ENCODE measurements at regions not wholly inside any gene's neighbourhood (a gene's known extent, or its start where the extent isn't known, plus 50 kb on each side); places are given as distances from the start of the nearest gene placed in this dataset.

- intact Hi-C loops (cut with DNase I), result no loop called here
- no peak for DNase-seq (ENCODE audit: low spot score)
- ATAC-seq, result no peak
These were observed 82.4 kb upstream of the ZIC3 start for GRCh38 chrX:137483554-137483953.

- intact Hi-C loops (cut with DNase I), result no loop called here
- ATAC-seq (no peak), DNase-seq (ENCODE audit: low spot score) (no peak)
These were observed 83.8 kb upstream of the ZIC3 start for GRCh38 chrX:137482136-137482535.

GRCh38 chrX:137479386-137479785 is 86.5 kb upstream of the ZIC3 start:
- DNase-seq (ENCODE audit: low spot score) (no peak), ATAC-seq (no peak)
- intact Hi-C loops (cut with DNase I), result no loop called here

GRCh38 chrX:137441711-137442110 is 124.2 kb upstream of the ZIC3 start:
- intact Hi-C loops (cut with DNase I), result no loop called here
- DNase-seq (ENCODE audit: low spot score) (no peak), ATAC-seq (no peak)

GRCh38 chrX:137432609-137433008 is 133.3 kb upstream of the ZIC3 start:
- DNase-seq (ENCODE audit: low spot score) (no peak), ATAC-seq (no peak)
- intact Hi-C loops (cut with DNase I), result no loop called here

- DNase-seq (ENCODE audit: low spot score) (no peak), ATAC-seq (no peak)
- intact Hi-C loops (cut with DNase I), result no loop called here
These were observed 134.0 kb upstream of the ZIC3 start for GRCh38 chrX:137431693-137432488.

GRCh38 chrX:137430984-137431475 is 134.9 kb upstream of the ZIC3 start:
- intact Hi-C loops (cut with DNase I), result no loop called here
- DNase-seq (ENCODE audit: low spot score) (no peak), ATAC-seq (no peak)

GRCh38 chrX:137430301-137430700 is 135.6 kb upstream of the ZIC3 start:
- ATAC-seq, result no peak
- intact Hi-C loops (cut with DNase I), result no loop called here
- no peak for DNase-seq (ENCODE audit: low spot score)

- intact Hi-C loops (cut with DNase I), result no loop called here
- ATAC-seq, result no peak
- DNase-seq (ENCODE audit: low spot score), result no peak
These were observed 136.9 kb upstream of the ZIC3 start for GRCh38 chrX:137428766-137429591.

GRCh38 chrX:137428221-137428661 is 137.7 kb upstream of the ZIC3 start:
- no peak for DNase-seq (ENCODE audit: low spot score)
- intact Hi-C loops (cut with DNase I), result no loop called here
- ATAC-seq, result peak; percentile 42

GRCh38 chrX:137427816-137428215 is 138.1 kb upstream of the ZIC3 start:
- DNase-seq (ENCODE audit: low spot score) (no peak), ATAC-seq (no peak)
- intact Hi-C loops (cut with DNase I), result no loop called here

GRCh38 chrX:137427426-137427778 is 138.5 kb upstream of the ZIC3 start:
- DNase-seq (ENCODE audit: low spot score) (no peak), ATAC-seq (no peak)
- intact Hi-C loops (cut with DNase I), result no loop called here

GRCh38 chrX:137426695-137427425 is 139.1 kb upstream of the ZIC3 start:
- ATAC-seq, result no peak
- intact Hi-C loops (cut with DNase I), result no loop called here
- DNase-seq (ENCODE audit: low spot score), result no peak

- intact Hi-C loops (cut with DNase I), result no loop called here
- DNase-seq (ENCODE audit: low spot score) (no peak), ATAC-seq (no peak)
These were observed 139.9 kb upstream of the ZIC3 start for GRCh38 chrX:137425986-137426385.

GRCh38 chrX:137425273-137425902 is 140.5 kb upstream of the ZIC3 start:
- DNase-seq (ENCODE audit: low spot score) (no peak), ATAC-seq (no peak)
- intact Hi-C loops (cut with DNase I), result no loop called here

GRCh38 chrX:137424679-137425078 is 141.2 kb upstream of the ZIC3 start:
- intact Hi-C loops (cut with DNase I), result no loop called here
- DNase-seq (ENCODE audit: low spot score) (no peak), ATAC-seq (no peak)

- intact Hi-C loops (cut with DNase I), result no loop called here
- ATAC-seq (no peak), DNase-seq (ENCODE audit: low spot score) (no peak)
These were observed 142.7 kb upstream of the ZIC3 start for GRCh38 chrX:137423241-137423640.

GRCh38 chrX:137418086-137418485 is 147.8 kb upstream of the ZIC3 start:
- intact Hi-C loops (cut with DNase I), result no loop called here
- ATAC-seq, result no peak
- no peak for DNase-seq (ENCODE audit: low spot score)

GRCh38 chrX:137413190-137413589 is 152.7 kb upstream of the ZIC3 start:
- no peak for DNase-seq (ENCODE audit: low spot score)
- intact Hi-C loops (cut with DNase I), result no loop called here
- ATAC-seq, result no peak

Data from sciatic nerve (tissue), 2 donors.